ENCODE measurements at regions not wholly inside any gene's neighbourhood (a gene's known extent, or its start where the extent isn't known, plus 50 kb on each side); places are given as distances from the start of the nearest gene placed in this dataset.

DNA sequence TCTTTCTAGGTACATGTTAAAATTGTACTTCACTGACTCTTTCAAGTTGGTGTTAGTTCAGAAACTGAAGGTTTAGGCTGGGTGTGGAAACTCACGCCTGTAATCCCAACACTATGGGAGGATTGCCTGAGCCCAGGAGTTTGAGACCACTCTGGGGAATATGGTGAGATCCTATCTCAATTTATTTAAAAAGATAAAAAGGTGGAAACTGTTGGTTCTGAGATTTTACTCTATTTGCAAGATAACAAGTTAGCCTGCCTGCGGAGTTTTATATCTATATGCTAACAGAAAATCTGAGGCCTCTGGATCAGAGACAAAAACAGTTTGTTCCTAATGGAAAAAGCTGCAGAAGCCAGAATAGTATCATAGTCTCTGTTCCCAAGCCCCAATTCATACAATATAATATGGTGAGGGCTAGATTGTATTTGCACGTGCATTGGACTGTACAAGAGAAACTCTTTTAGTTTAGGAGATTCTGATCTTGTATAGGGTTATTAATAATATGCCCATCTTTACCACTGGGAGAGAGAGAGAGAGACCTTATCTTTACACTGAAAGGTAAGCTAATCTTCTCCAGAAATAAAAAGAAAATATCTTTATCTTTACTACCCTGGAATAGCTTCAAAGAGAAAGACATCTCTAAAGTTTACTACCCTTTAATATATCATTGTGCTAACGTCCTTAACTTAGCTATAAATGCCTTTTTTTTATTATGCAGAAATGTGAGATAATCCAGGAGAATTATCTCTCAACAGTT lies 1267.6 kb downstream of the OTOL1 start:
- TF ChIP-seq, protein P1, sequence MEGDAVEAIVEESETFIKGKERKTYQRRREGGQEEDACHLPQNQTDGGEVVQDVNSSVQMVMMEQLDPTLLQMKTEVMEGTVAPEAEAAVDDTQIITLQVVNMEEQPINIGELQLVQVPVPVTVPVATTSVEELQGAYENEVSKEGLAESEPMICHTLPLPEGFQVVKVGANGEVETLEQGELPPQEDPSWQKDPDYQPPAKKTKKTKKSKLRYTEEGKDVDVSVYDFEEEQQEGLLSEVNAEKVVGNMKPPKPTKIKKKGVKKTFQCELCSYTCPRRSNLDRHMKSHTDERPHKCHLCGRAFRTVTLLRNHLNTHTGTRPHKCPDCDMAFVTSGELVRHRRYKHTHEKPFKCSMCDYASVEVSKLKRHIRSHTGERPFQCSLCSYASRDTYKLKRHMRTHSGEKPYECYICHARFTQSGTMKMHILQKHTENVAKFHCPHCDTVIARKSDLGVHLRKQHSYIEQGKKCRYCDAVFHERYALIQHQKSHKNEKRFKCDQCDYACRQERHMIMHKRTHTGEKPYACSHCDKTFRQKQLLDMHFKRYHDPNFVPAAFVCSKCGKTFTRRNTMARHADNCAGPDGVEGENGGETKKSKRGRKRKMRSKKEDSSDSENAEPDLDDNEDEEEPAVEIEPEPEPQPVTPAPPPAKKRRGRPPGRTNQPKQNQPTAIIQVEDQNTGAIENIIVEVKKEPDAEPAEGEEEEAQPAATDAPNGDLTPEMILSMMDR (conservative IDR thresholded peaks at IDR 0.05; ENCODE audit: low read depth, low read length), result no peak
- TF ChIP-seq EZH2 (IDR thresholded peaks at IDR 0.05; ENCODE audit: low read length, unreplicated experiment), result no peak
